Mesenchymal stem cell (in vitro differentiated cells and primary cell): ENCODE measurements at regions not wholly inside any gene's neighbourhood (a gene's known extent, or its start where the extent isn't known, plus 50 kb on each side); places are given as distances from the start of the nearest gene placed in this dataset.

Source experiments
- DNase-seq: peaks from one replicate; pipeline ENCODE4 v3.0.0-alpha.2; 2013
- H2AFZ ChIP-seq: one replicate; pipeline ENCODE4 v1.6.1; 2013; ENCODE audit warnings: low read depth, mild to moderate bottlenecking, control low read depth, inconsistent platforms, low read length, moderate library complexity
- H2AK5ac ChIP-seq: 2 replicates; pipeline ENCODE4 v1.6.1; 2013; ENCODE audit warnings: low read length, moderate library complexity, mild to moderate bottlenecking, inconsistent platforms; ENCODE audit not compliant: severe bottlenecking
- H2BK120ac ChIP-seq: one replicate; pipeline ENCODE4 v1.6.1; 2013; ENCODE audit warnings: low read depth, mild to moderate bottlenecking, inconsistent platforms, low read length, moderate library complexity
- H2BK12ac ChIP-seq, 2 experiments: one replicate each; pipeline ENCODE4 v1.6.1; 2013; ENCODE audit warnings: inconsistent platforms in 2 of 2, low read length in 2 of 2, mild to moderate bottlenecking in 2 of 2, moderate library complexity in 2 of 2, control low read depth in 1 of 2
- H2BK15ac ChIP-seq: one replicate; pipeline ENCODE4 v1.6.1; 2013; ENCODE audit warnings: mild to moderate bottlenecking, low read depth, inconsistent platforms; ENCODE audit not compliant: poor library complexity, severe bottlenecking
- H2BK5ac ChIP-seq: 2 replicates; pipeline ENCODE4 v1.6.1; 2013; ENCODE audit warnings: low read depth, mild to moderate bottlenecking, low read length, control low read depth, inconsistent platforms; ENCODE audit not compliant: poor library complexity, severe bottlenecking
- H3K14ac ChIP-seq, 2 experiments: one replicate each; pipeline ENCODE4 v1.6.1; 2013; ENCODE audit warnings: inconsistent platforms in 2 of 2, low read length in 2 of 2, control low read depth in 1 of 2, mild to moderate bottlenecking in 1 of 2, moderate library complexity in 1 of 2
- H3K18ac ChIP-seq, 2 experiments: one replicate each; pipeline ENCODE4 v1.6.1; 2013; ENCODE audit warnings: inconsistent platforms in 2 of 2, low read length in 2 of 2, control low read depth in 1 of 2, low read depth in 1 of 2, mild to moderate bottlenecking in 1 of 2
- H3K23ac ChIP-seq, 2 experiments: one replicate each; pipeline ENCODE4 v1.6.1; 2013; ENCODE audit warnings: inconsistent platforms in 2 of 2, low read length in 2 of 2, mild to moderate bottlenecking in 2 of 2, moderate library complexity in 2 of 2, control low read depth in 1 of 2
- H3K27ac ChIP-seq: 2 replicates; pipeline ENCODE4 v1.5.1; 2013; ENCODE audit warnings: mild to moderate bottlenecking, moderate library complexity, low read length, control low read depth, inconsistent platforms; ENCODE audit not compliant: poor library complexity, severe bottlenecking
- H3K27me3 ChIP-seq, 2 experiments: 2 replicates each; pipeline versions ENCODE4 v1.6.1 to v1.7.0; 2013; ENCODE audit warnings: low read length in 2 of 2, mild to moderate bottlenecking in 2 of 2, moderate library complexity in 2 of 2, control low read depth in 1 of 2, inconsistent platforms in 1 of 2; ENCODE audit not compliant: control insufficient read depth in 1 of 2, insufficient read depth in 1 of 2
- H3K36me3 ChIP-seq, 2 experiments: 2 replicates each; pipeline versions ENCODE4 v1.6.1 to v1.7.0; 2013; ENCODE audit warnings: low read length in 2 of 2, control low read depth in 1 of 2, inconsistent platforms in 1 of 2, low read depth in 1 of 2, mild to moderate bottlenecking in 1 of 2; ENCODE audit not compliant: insufficient read depth in 2 of 2, control insufficient read depth in 1 of 2
- H3K4ac ChIP-seq, 2 experiments: one replicate each; pipeline ENCODE4 v1.6.1; 2013; ENCODE audit warnings: inconsistent platforms in 2 of 2, low read length in 2 of 2, mild to moderate bottlenecking in 2 of 2, moderate library complexity in 2 of 2, control low read depth in 1 of 2, low read depth in 1 of 2
- H3K4me1 ChIP-seq: 2 replicates; pipeline ENCODE4 v1.6.1; 2013; ENCODE audit warnings: low read depth, low read length, control low read depth; ENCODE audit not compliant: control insufficient read depth, insufficient read depth
- H3K4me2 ChIP-seq: 2 replicates; pipeline ENCODE4 v1.6.1; 2013; ENCODE audit warnings: low read length, mild to moderate bottlenecking, inconsistent platforms; ENCODE audit not compliant: poor library complexity, severe bottlenecking
- H3K4me3 ChIP-seq, 2 experiments: 2 replicates each; pipeline versions ENCODE4 v1.5.1 to v1.7.0; 2013; ENCODE audit warnings: low read length in 2 of 2, mild to moderate bottlenecking in 2 of 2, control low read depth in 1 of 2, low read depth in 1 of 2; ENCODE audit not compliant: insufficient read depth in 1 of 2
- H3K79me1 ChIP-seq: replicated peaks from 2 replicates; pipeline ENCODE4 v1.6.1; 2013; ENCODE audit warnings: mild to moderate bottlenecking, control low read depth, low read length, inconsistent platforms; ENCODE audit not compliant: poor library complexity, severe bottlenecking
- H3K9ac ChIP-seq: 2 replicates; pipeline ENCODE4 v1.7.0; 2013; ENCODE audit warnings: mild to moderate bottlenecking, low read length, moderate library complexity
- H3K9me3 ChIP-seq: 2 replicates; pipeline ENCODE4 v1.7.0; 2013; ENCODE audit warnings: mild to moderate bottlenecking, low read length; ENCODE audit not compliant: control insufficient read depth
- H4K8ac ChIP-seq: one replicate; pipeline ENCODE4 v1.6.1; 2013; ENCODE audit warnings: inconsistent platforms, mild to moderate bottlenecking, low read length, moderate library complexity
- H4K91ac ChIP-seq: one replicate; pipeline ENCODE4 v1.6.1; 2013; ENCODE audit warnings: mild to moderate bottlenecking, low read length, inconsistent platforms
- WGBS: methylation state at CpG from one replicate; pipeline ENCODE4 v1.1.7; 2013; ENCODE audit warnings: mixed read lengths; 5-methylcytosine and 5-hydroxymethylcytosine counted together

- Histone ChIP-seq H3K4me1 (peaks cover 5% of the 10 kb centered on the region), H2BK15ac (no peak overlapping the region), H3K36me3 (no peaks in the 10 kb centered on the region), H3K23ac (no peak overlapping the region), H3K27ac (no peak overlapping the region), H2AFZ (no peak overlapping the region), H3K9ac (no peak overlapping the region), H3K79me1 (no peaks in the 10 kb centered on the region), H2AK5ac (no peak overlapping the region), H3K9me3 (no peaks in the 10 kb centered on the region), H3K4me2 (no peak overlapping the region), H3K27me3 (no peaks in the 10 kb centered on the region), H4K8ac (no peak overlapping the region), H3K18ac (no peak overlapping the region), H3K14ac (no peak overlapping the region), H3K4me3 (no peak overlapping the region), H2BK120ac (no peak overlapping the region), H4K91ac (no peak overlapping the region), H2BK5ac (no peak overlapping the region), H3K4ac (no peak overlapping the region), H2BK12ac (no peak overlapping the region)
- no peak for DNase-seq
- 35% methylated on average over 10 of the region's 10 CpGs for WGBS
Observed at GRCh38 chrX:25976683-25977310, 161.3 kb upstream of the MAGEB18 start.

- no peak for DNase-seq
- no peak overlapping the region for H4K91ac ChIP-seq
- no peak overlapping the region for H3K4me2 ChIP-seq
- H3K4ac ChIP-seq, result no peak overlapping the region
- H3K4me1 ChIP-seq, result no peaks in the 10 kb centered on the region
- H3K27ac ChIP-seq, result no peak overlapping the region
- no peak overlapping the region for H2BK12ac ChIP-seq
- H4K8ac ChIP-seq, result no peak overlapping the region
- no peak overlapping the region for H3K14ac ChIP-seq
- H2AK5ac ChIP-seq, result no peak overlapping the region
- H3K9me3 ChIP-seq, result no peaks in the 10 kb centered on the region
- H3K36me3 ChIP-seq, result no peaks in the 10 kb centered on the region
- no peaks in the 10 kb centered on the region for H3K79me1 ChIP-seq
- H2AFZ ChIP-seq, result no peak overlapping the region
- H2BK5ac ChIP-seq, result no peak overlapping the region
- H3K23ac ChIP-seq, result no peak overlapping the region
- no peaks in the 10 kb centered on the region for H3K27me3 ChIP-seq
- no peak overlapping the region for H2BK15ac ChIP-seq
- no peak overlapping the region for H3K18ac ChIP-seq
- H3K9ac ChIP-seq, result no peak overlapping the region
- whole genome bisulfite sequencing, result no CpG with 5 or more reads among the region's 1 CpG
- H2BK120ac ChIP-seq, result no peak overlapping the region
- no peak overlapping the region for H3K4me3 ChIP-seq
Observed at GRCh38 chrX:25998687-25999086, 139.5 kb upstream of the MAGEB18 start.

DNA sequence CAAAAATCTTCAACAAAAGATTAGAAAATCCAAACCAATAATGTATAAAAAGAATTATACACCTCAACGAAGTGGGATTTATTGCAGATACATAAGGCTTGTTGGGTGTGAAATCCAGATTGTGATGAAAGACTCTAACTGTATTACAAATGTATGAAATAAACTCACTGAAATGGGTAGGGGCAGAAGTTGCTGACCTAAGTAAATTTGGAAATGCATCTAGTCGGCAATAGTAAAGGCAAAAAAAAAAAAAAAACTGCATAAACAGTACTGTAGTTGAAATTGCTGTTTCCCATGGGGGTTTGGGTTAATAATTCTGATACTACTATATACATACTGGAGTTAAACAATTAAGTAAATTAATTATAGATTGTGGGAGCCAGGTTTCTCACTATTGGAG is 130.7 kb upstream of the MAGEB18 start:
- no peak for DNase-seq

DNA sequence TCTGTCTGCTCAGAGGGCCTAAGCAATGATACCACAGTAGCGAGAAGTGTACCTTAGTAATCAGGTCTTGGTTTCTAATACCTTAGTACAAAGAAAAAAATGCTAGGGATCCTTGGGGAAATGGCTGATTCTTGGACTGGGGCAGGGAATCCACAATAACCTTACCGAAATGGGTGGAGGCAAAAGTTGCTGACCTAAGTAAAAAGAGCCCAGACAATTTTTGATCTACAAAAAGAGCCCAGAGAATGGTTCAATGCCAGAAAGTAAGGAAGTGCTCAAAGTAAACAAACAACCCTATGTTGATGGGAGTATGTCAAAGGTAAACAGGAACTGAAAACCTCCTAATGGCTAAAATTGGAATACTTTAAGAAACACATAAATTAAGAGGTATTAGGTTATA is 130.1 kb upstream of the MAGEB18 start:
- Histone ChIP-seq H3K27me3 (no peaks in the 10 kb centered on the region), H3K4me1 (no peaks in the 10 kb centered on the region), H2BK12ac (no peak overlapping the region), H2BK120ac (no peak overlapping the region), H2BK15ac (no peak overlapping the region), H2BK5ac (no peak overlapping the region), H3K18ac (no peak overlapping the region), H3K4me2 (no peak overlapping the region), H3K4me3 (no peak overlapping the region), H3K36me3 (no peaks in the 10 kb centered on the region), H3K4ac (no peak overlapping the region), H2AFZ (no peak overlapping the region), H3K9me3 (no peaks in the 10 kb centered on the region), H4K8ac (no peak overlapping the region), H3K9ac (no peak overlapping the region), H2AK5ac (no peak overlapping the region), H3K79me1 (no peaks in the 10 kb centered on the region), H3K23ac (no peak overlapping the region), H3K27ac (no peak overlapping the region), H4K91ac (no peak overlapping the region), H3K14ac (no peak overlapping the region)
- WGBS, result no CpG with 5 or more reads among the region's 2 CpGs
- no peak for DNase-seq

More for the DNA sequence above, 130.7 kb upstream of the MAGEB18 start:
- Histone ChIP-seq H2BK12ac (no peak overlapping the region), H3K4me2 (no peak overlapping the region), H2BK120ac (no peak overlapping the region), H2BK15ac (no peak overlapping the region), H3K4me3 (no peak overlapping the region), H3K36me3 (no peaks in the 10 kb centered on the region), H4K8ac (no peak overlapping the region), H3K4me1 (no peaks in the 10 kb centered on the region), H3K27me3 (no peaks in the 10 kb centered on the region), H4K91ac (no peak overlapping the region), H3K9me3 (no peaks in the 10 kb centered on the region), H3K4ac (no peak overlapping the region), H2AK5ac (no peak overlapping the region), H3K27ac (no peak overlapping the region), H3K9ac (no peak overlapping the region), H3K79me1 (no peaks in the 10 kb centered on the region), H2AFZ (no peak overlapping the region), H2BK5ac (no peak overlapping the region), H3K23ac (no peak overlapping the region), H3K18ac (no peak overlapping the region), H3K14ac (no peak overlapping the region)
- WGBS, result 40% methylated on average over 1 of the region's 2 CpGs
